ENCODE measurements at regions not wholly inside any gene's neighbourhood (a gene's known extent, or its start where the extent isn't known, plus 50 kb on each side); places are given as distances from the start of the nearest gene placed in this dataset.

DNA sequence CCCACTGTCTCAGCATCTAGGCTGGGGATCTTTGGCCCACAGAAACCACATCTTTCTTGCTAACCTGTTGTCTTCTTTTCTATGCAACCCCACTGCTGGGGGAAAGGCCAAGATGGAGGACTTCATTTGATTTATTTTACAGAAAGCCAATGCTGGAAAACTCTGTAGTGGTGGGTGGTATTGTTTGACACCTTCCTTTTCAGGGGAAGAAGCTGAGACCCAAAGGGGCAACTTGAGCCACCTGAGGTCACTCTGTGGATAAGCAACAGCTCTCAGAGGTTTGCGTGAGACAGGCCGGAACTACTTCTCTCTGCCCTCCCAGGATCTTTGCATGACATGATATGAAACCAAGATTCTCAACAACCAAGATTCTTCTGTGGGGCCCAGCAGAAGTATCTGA is 645.2 kb downstream of the VRK1 start:
- no peak for DNase-seq (ENCODE audit: low read depth in 2 of 2)

DNA sequence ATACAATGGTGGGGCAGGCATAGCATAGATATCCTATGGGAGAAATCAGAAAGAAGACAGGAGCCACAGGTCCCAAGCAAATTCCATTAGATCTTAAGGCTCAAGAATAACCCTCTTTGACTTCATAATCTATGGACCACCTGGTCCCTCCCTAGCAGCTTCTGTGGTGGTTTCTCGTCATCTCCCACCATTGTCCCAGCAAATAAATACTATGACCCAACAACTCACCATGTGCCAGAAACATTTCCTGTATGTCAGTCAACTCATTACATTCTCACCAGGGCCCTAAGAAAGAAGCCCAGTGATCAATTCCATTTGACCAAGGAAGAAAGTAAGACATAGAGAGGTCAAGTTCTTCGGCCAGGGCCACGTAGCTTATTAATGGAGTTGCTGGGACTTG is 646.2 kb downstream of the VRK1 start:
- DNase-seq (ENCODE audit: low read depth in 2 of 2): no peak

DNA sequence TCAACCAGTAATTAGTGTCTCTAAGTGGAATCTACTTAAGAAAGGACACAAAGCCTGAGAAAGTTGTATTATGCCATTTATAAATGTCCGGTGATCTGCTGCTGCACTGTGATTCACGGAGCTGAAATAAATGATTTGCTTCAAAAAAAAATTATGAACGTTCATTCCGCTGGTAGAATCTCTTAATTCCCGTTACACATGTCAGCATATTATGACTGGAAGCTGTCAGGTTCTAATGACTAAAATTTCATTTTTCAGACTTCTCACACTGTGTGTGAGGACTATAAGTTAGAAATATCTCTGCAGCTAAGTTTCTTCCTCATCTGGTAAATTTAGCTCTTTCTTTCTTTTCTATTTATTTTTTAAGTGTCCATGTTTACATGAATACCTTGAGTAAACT is 647.1 kb downstream of the VRK1 start:
- no peak for DNase-seq (ENCODE audit: low read depth in 2 of 2)

DNA sequence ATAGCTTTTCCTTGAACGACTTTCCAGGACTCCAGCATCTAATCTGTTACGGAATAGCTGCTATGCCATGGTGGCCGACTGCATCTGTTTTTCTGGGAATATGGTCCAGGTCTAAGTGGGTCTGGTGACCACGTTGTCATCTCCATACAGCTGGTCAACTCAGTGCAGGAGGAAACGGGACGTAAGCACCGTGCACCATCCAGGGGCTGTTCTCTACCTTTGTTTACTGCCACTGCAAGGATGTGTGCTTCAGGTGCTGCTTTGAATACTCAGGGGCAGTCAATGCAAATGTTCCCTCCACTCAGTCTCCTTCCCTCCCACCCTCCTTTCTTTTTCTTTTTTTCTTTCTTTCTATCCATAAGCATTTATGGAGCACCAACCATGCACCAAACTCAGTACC is 648.2 kb downstream of the VRK1 start:
- no peak for DNase-seq (ENCODE audit: low read depth in 2 of 2)

DNA sequence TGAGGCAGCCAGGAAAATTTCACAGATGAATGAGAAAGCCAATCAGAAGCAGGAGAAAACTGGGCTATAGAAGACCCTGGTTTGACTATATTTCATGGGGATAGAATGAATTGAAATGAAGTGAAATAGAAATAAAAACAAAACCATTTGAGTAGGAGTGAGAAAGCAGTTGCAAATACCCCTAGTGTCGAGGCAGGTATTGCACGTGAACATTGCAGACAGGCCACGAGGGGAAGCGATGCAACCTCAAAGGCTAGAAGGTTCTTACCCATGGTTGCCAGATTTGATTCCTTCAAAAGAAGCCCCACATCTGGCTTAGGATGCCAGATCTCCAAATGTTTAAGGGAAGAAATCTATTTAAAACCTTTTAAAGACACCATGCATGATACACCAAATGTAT is 648.9 kb downstream of the VRK1 start:
- no peak for DNase-seq (ENCODE audit: low read depth in 2 of 2)

DNA sequence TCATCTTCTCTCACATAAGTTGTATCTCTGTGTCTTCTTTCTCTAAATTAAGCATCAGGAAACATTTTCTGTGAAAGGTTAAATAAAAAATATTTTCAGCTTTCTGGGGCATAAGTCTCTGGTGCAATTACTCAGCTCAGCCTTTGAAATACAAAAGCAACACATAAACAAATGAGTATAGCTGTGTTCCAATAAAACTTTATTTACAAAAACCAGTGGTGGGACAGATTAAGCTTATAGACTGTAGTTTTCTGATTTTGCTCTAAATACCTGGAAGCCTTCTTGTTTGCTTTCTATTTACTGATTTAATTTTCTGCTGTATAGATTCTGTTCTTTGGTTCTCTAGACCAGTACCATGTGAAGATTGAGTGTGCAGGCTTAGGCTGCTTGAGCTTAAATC is 655.1 kb downstream of the VRK1 start:
- DNase-seq (ENCODE audit: low read depth in 2 of 2): no peak

DNA sequence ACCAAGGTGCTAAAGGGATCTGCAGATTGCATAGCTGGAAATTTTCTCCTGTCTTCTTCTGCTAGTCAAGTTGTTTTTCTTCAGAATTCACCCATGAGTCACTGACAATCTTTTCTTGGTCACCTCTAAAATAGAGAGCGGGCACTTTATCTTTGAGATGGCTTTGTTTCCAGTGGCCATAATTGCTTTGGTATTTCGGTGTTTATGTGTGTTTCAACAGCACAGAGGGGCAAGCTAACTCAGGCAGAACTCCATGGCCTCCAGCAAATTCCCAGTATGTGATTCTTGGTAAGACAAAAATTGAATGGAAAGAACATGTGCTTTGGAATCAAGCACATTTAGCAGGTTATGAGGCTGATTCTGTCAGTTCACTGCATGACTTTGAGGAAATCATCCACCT is 656.8 kb downstream of the VRK1 start:
- DNase-seq (ENCODE audit: low read depth in 2 of 2): no peak

DNA sequence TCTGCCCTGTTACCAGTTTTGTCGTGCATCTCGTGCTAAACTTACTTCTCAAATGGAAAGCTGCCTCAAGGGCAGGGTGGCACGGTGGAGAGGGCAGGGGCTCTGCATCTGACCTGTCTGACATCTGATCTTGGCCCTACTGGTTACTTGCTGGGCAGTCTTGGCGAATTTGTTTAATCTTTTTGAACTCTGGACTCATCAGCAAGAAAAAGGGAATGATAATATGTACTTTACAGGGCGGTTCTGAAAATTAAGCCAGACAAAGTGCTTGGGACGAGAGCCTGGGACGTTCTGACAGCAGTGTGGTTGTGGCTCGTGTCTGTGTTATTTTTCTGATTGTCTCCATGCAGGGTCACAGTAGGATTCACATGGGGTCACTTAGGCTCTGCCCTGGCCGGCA is 659.3 kb downstream of the VRK1 start:
- no peak for DNase-seq (ENCODE audit: low read depth in 2 of 2)

DNA sequence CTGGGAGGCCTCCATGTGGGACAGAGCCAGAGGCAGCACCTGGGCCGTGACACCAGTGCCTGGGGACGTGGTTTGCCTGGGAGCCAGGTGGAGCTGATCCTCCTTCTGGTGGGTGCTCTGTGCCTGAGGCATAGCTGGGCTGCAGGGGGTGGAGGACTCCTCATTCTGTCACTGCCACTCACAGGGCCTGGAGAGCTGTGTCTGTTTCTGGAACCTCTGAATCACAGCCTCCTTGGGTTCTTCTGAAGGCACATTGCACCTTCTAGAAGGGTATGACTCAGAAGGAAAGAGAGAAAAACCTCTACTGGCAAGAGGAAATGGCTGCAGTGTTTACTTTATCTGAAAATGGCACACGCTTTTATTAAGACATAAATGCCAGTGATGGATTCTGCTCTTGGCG is 659.8 kb downstream of the VRK1 start:
- peak; percentile 52 to 73 for DNase-seq (ENCODE audit: low read depth in 2 of 2)

DNA sequence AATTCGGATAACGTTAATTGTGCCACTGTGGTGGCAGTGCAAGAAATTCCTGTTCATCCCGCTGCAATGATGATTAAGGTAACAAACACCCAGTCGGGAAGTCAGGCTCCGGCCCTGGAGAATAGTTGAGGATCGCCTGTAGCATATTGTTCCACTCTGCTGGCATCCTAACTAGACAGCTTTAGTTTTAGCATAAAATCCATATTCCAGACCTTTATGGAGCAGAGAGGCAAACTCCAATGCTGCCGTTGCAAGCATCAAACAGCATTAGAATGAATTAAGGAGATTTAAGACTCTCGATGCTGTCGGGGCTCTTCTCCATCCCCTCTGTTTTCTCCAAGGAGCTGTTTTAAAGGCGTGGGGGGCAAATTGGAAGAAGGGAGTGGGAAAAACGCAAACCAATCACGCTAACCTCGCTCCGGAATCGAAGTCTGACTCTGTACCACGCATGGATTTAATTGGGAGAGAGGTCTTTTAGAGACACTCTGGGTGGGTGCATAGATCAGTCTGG is 660.4 kb downstream of the VRK1 start:
- DNase-seq (ENCODE audit: low read depth in 2 of 2): no peak

DNA sequence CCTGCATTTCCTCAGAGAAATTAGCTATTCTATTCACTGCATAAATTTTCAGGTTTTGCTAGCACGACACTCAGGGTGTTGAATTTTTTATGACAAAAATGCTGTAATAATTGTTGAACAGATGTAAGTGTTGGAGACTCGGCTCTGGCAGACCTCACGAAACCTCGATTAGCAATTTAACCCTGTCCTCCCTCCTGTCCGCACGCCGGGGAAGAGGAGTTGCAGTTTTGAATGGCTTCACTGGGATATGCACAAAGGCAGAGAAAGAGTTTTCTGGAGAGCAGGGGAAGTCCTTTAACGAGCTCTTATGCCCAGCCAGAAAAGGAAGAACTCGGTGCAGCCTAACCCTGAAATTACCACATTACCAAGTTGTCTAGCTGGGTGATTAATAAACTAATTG is 661.1 kb downstream of the VRK1 start:
- no peak for DNase-seq (ENCODE audit: low read depth in 2 of 2)

DNA sequence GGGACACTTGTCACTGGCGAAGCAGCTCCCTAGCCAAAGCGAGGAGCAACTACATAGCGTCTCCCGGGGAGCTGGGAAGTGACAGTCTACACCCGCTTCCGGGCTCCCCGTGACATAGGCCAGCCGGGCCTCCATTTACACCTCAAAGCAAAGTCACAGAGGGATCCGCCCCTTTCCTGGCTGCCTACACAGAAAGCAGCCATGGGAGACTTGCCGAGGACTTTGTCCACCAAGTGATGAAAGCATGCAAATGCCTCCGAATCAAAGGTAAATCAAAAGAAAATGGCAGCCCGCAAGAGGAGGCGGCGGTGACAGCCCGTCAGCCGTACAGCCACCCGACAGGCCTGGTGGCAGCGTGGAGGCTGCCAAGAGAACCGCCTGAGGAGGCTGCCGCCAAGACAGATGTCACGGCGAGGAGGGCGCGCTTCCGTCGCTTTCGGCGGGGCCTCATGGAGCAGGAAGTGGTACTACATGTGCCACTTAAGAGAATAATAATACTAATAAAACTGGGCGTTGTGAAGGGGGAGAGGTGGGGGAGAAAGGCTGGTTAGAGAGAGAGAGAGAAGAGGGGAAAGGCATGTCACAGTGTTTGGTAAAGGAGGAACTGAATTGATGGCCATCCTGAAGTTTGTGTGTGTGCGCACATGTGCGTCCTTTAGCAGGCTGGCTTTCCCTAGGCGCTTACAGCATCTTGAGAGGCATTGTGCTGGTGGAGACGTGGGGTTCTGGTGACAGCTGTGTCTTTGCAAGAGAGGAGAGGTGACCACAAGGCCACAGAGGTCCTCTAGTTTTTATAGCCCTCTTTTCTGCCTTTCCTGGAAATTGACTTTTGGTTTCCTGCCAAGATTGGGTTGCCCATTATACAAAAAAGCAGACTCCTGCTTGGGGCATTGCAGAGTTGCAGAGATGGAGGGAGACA is 661.7 kb downstream of the VRK1 start:
- peak; percentile 50 to 75 for DNase-seq (ENCODE audit: low read depth in 2 of 2)

DNA sequence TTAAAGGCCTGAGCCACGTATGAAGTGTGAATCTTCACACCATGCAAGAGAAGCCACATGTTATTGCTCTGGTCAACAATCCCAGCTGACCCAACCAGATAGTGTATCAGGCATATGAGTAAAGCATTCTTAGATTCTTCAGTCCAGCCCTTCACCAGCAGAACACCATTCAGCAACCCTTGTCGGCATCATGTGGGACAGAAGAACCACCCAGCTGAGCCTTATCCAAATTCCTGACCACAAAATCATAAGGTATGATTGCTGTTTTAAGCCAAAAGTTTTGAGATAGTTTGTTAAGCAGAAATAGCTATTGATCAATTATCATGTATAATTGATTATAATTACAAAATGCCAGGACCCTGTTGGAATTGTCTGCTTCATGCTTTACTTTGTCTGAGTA is 664.9 kb downstream of the VRK1 start:
- DNase-seq (ENCODE audit: low read depth in 2 of 2): no peak

DNA sequence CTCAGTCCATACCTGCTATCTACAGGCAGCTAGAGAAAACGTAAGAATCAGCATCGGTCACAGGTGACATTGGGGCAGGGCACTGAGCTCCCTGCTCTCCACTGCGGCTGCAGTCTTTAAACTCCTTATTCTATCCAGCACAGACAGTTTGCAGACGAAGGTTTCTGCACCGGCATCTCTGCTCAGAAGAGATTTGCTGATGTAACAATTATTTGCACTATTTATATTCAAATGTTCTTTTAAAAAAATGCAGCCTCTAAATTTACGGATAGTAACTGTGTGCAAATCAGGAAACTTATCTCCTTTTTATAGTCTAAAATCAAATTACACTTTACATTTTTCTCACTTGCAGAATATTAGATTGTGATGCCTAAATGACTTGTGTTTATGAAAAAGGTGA is 671.0 kb downstream of the VRK1 start:
- DNase-seq (ENCODE audit: low read depth in 2 of 2): no peak

DNA sequence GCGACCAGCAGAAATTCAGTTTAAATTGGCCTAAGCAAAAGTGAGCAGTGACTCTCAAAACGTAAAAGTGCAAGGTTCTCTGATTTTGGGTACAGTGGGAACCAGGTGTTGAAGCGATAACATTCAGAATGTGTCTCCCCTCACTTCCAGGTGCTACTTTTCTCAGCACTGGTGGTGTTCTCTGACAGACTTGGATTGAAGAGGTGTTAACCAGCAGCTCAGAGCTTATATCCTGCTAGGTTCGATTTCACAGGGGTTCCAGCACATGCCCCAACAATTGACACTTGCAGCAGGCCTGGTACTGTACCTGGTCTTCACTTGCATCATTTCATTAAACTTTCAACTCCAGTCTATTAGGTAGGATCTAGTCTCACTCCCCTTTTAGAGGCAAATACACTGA is 680.2 kb downstream of the VRK1 start:
- no peak for DNase-seq (ENCODE audit: low read depth in 2 of 2)

DNA sequence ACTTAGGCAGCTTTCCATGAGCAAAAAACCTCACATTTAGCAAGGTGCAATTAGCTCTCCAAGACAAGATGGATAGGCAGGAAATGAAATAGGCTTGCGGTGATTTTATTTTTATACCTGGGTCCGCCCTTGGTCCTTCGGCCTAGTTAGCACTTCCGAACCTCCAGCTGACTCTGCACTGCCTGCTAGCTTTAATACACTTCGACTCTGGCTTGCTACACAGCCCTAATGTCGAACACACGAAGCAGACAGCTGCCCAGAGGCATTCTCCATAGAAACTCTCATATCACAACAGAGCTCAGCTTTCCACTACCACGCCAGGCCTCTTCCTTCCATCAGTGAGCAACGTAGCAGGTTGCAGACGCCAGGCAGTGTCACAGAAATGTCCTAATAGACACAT is 688.0 kb downstream of the VRK1 start:
- no peak for DNase-seq (ENCODE audit: low read depth in 2 of 2)

DNA sequence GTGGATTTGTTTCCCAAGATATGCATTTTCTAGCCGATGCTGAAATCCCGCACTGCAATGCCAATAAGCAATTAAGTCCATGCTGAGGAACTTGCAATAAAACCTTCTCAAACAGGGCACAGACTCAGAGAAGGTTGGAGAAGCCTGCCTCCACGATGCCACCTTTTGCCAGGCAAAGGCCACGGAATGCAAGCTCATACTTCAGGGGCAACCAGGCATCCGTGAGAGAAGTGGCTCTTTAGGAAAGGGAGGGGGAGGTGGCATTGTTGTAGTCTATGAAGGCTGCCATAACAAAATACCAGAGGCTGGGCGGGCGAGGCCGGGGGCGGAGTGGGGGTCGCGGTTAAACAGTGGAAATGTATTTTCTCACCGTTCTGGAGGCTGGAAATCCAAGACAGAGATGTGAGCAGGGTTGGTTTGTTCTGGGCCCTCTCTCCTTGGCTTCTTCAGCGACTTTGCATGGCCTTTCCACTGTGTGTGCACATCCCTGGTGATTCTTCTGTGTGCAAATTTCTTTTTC is 689.5 kb downstream of the VRK1 start:
- no peak for DNase-seq (ENCODE audit: low read depth in 2 of 2)

DNA sequence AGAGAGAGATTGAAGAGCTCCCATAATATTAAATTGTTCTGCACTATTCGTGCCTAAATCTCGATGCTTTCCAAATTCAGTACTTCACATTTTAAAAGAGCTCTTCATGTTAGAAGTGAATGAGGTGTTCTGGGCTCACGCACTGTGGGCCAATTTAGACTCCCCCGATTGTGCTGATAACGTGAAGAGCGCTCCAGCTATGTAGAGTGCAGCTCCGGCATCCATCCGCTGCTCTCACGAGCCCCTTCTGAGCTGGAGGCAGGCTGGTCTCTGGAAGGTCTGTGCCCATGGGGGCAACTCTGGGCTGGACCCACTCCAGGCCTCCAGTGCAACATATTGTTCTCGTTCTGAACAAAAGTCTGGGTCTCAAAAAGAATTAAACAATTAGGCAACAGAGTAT is 692.6 kb downstream of the VRK1 start:
- DNase-seq (ENCODE audit: low read depth in 2 of 2): no peak

DNA sequence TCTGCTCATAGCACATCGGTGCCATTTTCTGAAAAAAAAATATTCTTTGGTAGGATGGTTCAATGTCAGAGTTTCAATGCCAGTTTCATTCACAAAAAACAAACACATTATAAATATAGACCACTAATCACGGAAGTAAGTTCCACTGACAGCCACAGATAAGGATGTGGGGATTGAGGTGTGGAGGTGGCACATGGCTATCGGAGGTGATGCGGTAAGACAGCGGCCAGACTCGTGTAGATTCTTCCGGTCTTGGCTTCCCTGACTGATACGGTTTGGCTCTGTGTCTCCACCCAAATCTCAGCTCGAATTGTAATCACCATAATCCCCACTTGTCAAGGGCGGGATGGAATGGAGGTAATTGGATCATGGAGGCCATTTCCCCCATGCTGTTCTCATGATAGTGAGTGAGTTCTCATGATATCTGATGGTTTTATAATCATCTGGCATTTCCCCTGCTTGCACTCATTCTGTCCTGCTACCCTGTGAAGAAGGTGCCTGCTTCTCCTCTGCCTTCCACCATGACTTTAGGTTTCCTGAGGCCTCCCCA is 693.4 kb downstream of the VRK1 start:
- DNase-seq (ENCODE audit: low read depth in 2 of 2): no peak

DNA sequence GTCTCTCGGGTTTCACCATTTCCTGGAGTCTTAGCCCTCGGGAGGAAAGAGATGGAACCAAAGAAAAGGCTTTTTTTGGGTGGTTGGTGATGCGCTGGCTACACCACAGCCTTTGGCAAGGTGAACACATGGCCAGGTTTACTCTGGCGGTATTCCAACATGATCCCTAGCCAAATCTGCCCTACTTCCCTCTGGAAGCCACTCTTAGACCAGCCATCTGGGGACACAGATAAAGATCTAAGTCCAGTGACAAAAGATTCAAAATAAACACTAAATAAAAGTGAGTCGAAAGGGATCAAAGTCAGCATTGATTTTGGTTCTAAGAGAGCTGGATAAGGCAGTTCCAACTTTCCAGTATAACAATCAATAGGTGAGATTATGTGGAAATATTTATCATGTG is 694.5 kb downstream of the VRK1 start:
- DNase-seq (ENCODE audit: low read depth in 2 of 2): no peak

DNA sequence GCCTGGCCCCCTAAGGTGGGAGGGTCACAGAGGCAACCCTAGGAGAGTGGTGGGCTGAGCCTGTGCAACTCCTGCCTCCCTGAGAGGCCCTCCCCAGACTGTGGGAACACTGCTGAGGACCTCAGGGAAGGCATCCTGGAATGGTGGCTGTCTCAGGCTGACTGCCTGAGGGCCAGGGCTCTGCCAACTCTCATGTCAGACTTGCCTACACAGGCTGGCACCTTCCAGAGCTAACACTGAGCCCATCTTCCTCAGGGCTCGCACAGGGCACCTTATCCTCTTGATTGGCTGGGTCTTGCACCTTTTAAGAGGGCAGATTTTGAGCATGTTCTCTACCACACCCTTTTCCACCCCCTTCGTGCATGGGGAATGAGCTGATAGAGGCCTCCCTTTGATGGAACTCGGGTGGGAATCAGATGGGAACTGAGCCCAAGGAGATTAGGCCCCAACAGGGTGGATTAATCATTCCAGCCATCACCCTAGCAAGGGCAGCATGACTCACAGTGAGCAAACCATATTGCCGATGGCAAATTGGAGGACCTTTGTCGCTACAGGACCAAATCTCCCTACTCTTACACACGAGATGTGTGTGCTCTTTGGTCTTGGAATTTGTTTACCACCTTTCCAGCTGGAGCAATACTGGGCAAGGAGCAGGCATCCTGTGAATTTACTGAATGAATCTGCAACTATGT is 702.8 kb downstream of the VRK1 start:
- no peak for DNase-seq (ENCODE audit: low read depth in 2 of 2)

DNA sequence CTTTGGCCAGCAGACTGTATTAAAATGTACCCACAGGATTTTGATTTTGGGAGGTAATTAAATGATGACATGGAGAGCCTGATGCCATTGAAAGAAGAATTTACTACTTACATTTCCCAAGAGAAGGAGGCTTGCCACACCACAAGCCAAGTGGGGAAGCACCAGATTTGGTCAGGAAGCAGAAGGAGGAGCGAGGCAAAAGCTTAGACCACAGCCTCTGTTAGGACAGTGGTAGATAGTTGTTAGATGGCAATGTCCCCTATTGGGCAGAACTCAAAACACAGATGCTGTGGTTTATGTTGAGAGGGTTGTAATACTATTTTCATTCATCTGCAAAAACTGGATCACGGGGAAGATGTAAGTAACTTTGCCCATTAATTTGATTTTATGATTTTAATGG is 709.4 kb downstream of the VRK1 start:
- DNase-seq (ENCODE audit: low read depth in 2 of 2): no peak

DNA sequence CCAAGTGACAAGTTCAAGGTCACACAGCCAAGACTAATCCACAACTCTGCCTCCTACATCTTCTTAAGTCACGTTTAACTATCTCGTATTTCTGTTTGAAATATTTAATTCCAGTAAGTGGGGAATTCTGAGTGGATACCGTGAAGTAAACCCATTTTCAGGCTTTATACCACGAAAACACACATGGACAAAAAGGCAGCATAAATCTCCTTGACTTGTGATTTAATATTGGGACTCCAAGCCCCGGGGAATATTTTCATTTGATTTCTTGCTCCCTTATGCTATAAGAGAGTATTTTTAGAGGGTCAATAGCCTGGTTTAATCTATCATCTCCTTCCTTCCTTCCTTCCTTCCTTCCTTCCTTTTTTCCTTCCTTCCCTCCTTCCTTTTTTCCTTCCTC is 716.7 kb downstream of the VRK1 start:
- no peak for DNase-seq (ENCODE audit: low read depth in 2 of 2)
